ENCODE measurements at regions not wholly inside any gene's neighbourhood (a gene's known extent, or its start where the extent isn't known, plus 50 kb on each side); places are given as distances from the start of the nearest gene placed in this dataset.

- TF ChIP-seq POLR2AphosphoS5 (IDR thresholded peaks at IDR 0.05; ENCODE audit: low read depth, low read length) (no peak), CTCF (IDR thresholded peaks at IDR 0.05) (no peak), SIN3A (IDR thresholded peaks at IDR 0.05; ENCODE audit: borderline replicate concordance, low read depth, low read length) (no peak)
These were observed 1054.2 kb upstream of the CRIM1 start for GRCh38 chr2:35301369-35301768.

Data from SK-N-SH (cell line).